ENCODE measurements at regions not wholly inside any gene's neighbourhood (a gene's known extent, or its start where the extent isn't known, plus 50 kb on each side); places are given as distances from the start of the nearest gene placed in this dataset.

DNA sequence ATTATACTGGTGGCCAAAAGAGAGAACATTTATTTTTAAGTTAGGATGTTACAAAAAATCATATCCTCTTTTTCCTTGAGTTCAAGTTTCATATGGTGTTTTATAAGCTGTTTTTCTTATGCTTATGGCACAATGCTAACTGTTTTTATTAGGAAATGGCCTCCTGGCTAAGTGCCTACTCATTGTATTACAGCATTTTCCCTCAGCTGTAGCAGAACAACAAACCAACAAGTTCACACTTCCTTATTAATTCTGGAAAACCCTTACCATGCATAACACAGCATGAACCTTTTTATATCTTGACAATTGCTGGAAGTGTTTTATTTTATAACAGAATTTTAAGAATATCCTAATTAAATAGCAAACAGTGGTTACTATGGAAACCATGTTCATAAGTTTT is 165.8 kb downstream of the GASK1B start:
- in situ Hi-C loops (cut with MboI; ENCODE audit: low pct_unique_long_range_greater_than_20kb, low sequenced_read_pairs, unreplicated experiment), result no loop called here
- no peak for DNase-seq (ENCODE audit: low spot score)
- TF ChIP-seq, protein P1, sequence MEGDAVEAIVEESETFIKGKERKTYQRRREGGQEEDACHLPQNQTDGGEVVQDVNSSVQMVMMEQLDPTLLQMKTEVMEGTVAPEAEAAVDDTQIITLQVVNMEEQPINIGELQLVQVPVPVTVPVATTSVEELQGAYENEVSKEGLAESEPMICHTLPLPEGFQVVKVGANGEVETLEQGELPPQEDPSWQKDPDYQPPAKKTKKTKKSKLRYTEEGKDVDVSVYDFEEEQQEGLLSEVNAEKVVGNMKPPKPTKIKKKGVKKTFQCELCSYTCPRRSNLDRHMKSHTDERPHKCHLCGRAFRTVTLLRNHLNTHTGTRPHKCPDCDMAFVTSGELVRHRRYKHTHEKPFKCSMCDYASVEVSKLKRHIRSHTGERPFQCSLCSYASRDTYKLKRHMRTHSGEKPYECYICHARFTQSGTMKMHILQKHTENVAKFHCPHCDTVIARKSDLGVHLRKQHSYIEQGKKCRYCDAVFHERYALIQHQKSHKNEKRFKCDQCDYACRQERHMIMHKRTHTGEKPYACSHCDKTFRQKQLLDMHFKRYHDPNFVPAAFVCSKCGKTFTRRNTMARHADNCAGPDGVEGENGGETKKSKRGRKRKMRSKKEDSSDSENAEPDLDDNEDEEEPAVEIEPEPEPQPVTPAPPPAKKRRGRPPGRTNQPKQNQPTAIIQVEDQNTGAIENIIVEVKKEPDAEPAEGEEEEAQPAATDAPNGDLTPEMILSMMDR (IDR thresholded peaks at IDR 0.05; ENCODE audit: extremely low read depth, insufficient read depth, missing control alignments), result no peak

DNA sequence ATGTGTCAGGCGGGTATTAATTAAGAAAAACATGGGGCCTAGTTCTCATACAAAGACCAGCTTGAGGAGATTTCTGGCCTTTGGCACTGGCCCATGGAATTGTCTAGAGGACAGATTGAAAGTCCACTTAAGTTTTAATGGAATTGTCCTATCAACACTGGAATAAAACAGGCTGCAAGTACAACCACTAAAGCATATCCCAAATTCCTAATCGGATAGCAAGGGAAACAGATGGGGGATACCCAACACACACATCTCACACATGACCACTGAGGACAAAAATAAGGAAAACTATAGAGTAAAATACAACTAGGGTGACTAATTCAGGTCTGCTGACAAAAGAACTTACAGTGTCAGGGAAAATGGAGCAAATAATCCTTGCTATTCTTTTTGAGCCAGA is 167.8 kb downstream of the GASK1B start:
- in situ Hi-C loops (cut with MboI; ENCODE audit: low pct_unique_long_range_greater_than_20kb, low sequenced_read_pairs, unreplicated experiment), result no loop called here
- DNase-seq (ENCODE audit: low spot score), result no peak
- TF ChIP-seq, protein P1 (IDR thresholded peaks at IDR 0.05; ENCODE audit: extremely low read depth, insufficient read depth, missing control alignments), result no peak

DNA sequence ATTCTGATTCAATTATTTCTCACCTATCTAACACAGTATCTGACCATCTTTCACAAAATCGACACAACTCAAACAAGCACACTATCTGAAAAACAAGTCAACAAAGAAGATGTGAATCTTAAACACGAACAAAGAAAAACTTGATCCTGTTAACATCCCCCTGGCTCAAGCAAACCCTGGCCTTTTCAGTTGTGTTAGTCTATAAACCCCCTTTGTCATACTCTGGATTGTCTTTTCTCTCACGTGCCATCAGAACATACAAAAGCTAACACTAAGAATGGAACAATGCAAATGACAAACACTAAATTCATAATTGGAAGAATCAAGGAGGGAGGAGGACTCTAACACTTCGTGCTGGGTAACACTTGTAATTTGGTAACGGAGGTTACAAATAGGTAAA is 168.7 kb downstream of the GASK1B start:
- in situ Hi-C loops (cut with MboI; ENCODE audit: low pct_unique_long_range_greater_than_20kb, low sequenced_read_pairs, unreplicated experiment), result no loop called here
- TF ChIP-seq, protein P1 (IDR thresholded peaks at IDR 0.05; ENCODE audit: extremely low read depth, insufficient read depth, missing control alignments), result no peak
- no peak for DNase-seq (ENCODE audit: low spot score)

DNA sequence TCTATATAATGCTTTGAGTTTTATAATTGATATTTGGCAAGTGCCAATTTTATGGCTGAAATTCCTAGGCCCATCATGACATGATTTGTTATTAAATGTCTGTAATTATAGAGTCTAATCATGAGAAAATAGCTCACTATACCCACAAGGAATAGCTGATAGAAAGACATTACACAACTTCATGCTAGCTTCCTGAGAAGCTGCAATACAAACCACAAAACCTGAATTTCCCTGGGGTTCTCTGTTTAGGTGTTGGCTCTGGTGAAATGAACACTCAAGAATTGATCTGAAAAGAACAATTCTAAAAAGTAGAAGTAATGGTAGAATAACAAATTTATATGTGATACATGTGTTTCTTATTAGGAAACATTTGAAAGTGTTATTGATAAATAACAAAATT is 169.6 kb downstream of the GASK1B start:
- TF ChIP-seq, protein P1 (IDR thresholded peaks at IDR 0.05; ENCODE audit: extremely low read depth, insufficient read depth, missing control alignments), result no peak
- DNase-seq (ENCODE audit: low spot score), result no peak
- in situ Hi-C loops (cut with MboI; ENCODE audit: low pct_unique_long_range_greater_than_20kb, low sequenced_read_pairs, unreplicated experiment), result no loop called here

DNA sequence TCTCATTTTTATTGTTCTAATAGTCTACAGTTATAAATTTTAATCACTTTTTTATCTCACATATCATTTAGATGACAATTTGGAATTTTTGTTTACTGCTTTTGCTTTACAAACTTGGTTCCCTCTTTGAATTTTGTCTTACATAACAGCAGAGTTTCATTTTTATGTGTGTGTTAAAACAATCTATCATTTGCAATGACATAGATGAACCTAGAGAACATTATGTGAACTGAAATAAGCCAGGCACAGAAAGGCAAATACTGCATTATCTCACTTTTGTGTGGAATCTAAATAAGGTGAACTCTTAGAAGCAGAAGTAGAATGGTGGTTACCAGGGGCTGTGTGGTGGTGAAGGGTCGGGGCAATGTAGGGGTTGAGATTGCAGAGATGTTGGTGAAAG is 170.7 kb downstream of the GASK1B start:
- TF ChIP-seq, protein P1 (IDR thresholded peaks at IDR 0.05; ENCODE audit: extremely low read depth, insufficient read depth, missing control alignments), result no peak
- in situ Hi-C loops (cut with MboI; ENCODE audit: low pct_unique_long_range_greater_than_20kb, low sequenced_read_pairs, unreplicated experiment), result no loop called here
- no peak for DNase-seq (ENCODE audit: low spot score)

DNA sequence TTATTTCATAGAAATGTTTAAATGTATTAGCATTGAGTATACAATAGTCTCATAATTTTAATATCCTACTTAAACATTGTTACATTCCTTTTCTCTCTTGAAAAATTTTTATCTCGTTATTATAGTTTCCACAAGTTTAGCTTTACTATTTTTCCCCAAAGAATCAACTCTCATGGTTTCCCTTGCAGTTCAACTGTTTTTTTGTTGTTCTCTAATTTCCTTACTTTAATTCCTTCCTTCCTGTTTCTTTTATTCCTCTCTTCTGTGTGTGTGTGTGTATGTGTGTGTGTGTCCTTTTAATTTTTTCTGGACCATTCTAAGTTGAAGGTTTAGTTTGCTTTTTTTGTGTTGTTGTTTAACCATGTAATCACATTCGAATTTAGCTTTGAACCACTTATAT is 171.1 kb downstream of the GASK1B start:
- in situ Hi-C loops (cut with MboI; ENCODE audit: low pct_unique_long_range_greater_than_20kb, low sequenced_read_pairs, unreplicated experiment), result no loop called here
- no peak for DNase-seq (ENCODE audit: low spot score)

More for the DNA sequence above, 171.1 kb downstream of the GASK1B start:
- TF ChIP-seq, protein P1 (IDR thresholded peaks at IDR 0.05; ENCODE audit: extremely low read depth, insufficient read depth, missing control alignments), result no peak

Data from GM13977 (cell line).